OCI-M2 (cell line): ENCODE measurements at regions not wholly inside any gene's neighbourhood (a gene's known extent, or its start where the extent isn't known, plus 50 kb on each side); places are given as distances from the start of the nearest gene placed in this dataset.

Experiments used
- DNase-seq: peaks from one replicate; lab custom pipeline; 2025; ENCODE audit not compliant: unreplicated experiment; lab: John Stamatoyannopoulos, UW

DNA sequence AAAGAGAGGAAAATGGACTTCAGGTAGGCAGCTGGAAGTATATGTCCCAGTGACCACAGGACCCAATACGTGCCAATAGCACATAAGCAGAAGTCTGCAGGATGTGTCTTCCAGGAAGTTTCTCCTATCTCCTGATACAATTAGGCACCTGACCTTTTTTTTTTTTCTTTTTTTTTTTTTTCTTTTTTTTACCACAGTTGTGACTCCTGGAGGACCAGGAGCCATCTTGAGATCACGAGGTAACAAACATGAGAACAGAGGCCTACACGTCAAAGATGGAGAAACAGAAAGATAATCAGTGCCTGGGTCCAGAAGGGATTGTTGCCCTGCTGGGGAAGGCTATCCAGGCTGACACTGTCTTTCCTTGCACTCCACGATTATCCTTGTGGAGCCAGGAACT, 312.4 kb upstream of the NEBL start:
- no peak for DNase-seq

DNA sequence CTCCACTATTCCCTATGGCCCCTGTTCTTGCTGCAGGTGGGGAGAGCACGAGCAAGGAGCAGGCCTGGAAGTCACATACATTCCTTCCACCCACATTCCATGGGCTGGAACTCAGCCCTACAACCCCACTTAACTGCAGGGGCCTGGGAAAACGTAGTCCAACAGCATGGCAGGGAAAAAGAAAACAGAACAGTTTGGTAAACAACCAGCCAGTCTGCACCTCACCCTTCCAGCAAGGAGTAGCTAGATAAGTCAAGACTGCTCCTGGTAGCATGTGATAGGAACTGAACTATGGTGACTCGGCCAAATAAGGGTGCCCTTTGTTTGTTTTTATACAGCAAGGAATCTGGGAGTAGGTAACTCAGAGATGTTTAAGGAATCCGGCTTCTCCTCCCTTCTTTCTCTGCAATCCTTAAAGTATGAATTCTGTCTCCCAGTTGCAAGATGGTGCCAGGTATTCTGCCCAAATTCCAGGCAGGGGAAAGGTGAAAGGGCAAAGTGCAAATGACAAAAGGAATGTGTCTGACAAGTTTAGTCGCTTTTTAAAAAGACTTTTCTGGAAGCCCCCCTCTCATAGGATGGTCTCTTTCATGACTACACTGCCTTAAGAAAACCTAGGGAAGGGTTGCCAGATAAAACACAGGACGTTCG, 311.7 kb upstream of the NEBL start:
- DNase-seq = no peak

DNA sequence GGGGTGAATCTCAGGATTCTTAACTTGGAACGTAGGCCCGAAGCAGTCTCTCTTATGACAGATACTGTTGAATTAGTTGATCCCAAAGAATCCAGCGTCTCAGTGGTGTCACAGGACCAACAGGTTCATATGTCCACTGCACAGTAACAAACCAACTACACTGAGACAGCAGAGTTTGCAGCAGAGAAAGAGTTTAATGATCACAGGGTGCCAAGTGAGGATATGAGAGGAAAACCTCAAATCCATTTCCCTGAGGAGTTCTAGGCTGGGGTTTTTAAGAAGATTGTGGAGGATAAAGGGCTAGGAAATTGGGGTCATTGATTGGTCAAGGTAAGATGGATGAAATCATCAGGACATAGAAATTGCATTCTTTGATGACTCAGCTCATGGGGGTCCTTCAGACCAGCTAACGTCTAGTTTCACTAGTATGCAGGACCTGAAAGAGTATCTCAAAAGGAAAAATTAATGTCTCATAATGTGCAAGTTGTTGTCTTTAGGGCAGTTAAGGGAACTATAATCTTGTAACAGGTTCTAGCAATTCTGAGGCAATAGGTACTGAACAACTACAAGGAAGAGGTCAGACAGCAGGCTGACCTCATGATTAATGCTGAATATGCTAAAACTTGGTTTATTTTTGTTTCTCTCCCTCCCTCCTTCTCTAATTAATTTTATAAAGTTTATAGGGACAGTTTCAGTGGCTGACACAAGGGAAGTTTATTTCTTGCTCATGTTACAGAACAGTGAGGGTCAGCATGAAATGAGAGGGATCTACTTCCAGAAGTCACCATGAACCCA, 310.9 kb upstream of the NEBL start:
- DNase-seq = no peak

DNA sequence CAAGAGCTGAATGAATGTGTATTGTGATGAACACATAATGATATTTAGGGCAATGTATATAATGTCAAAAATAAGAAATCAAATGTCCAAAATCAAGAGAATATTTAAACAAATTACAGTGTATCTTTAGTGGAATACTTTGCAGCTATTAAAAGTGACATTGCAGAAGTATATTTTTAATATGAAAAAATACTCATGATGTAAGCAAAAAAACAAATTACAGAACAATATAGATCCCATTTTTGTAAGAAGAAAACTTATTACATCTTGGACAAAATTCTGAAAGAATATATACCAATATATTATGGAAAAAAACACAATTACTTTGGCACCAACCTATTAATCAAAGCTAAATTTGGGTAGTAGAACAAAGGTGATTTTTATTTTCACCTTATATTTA, 308.2 kb upstream of the NEBL start:
- no peak for DNase-seq

DNA sequence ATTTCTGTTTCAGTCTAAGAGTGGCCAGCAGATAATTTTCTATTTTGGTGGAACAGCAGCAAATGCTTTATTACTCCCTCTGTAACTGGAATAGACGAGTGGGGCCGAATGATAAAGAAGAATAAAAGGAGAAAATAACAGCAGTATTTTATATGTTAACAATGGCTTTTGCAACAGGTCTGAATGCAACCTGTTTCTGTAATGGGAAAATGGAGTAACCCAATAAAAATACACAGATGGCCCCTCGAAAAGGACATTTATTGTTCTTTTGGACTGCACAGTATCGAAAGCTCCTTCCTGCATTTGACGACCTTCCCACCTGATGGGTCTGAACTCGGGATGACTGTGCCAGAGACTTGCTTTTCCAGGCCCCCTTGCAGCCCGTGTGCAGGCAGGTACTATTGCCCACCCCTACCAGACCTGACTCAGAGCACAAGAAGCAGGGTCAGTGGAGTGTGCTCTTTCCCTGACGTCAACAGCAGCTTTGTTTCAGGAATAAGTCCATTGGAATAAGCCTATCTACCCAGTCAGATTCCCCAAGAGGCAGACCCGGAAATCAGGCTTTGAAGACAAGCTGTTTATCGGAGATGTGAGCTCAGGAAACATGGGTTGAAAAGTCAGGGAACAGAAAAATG, 306.5 kb upstream of the NEBL start:
- DNase-seq = no peak

DNA sequence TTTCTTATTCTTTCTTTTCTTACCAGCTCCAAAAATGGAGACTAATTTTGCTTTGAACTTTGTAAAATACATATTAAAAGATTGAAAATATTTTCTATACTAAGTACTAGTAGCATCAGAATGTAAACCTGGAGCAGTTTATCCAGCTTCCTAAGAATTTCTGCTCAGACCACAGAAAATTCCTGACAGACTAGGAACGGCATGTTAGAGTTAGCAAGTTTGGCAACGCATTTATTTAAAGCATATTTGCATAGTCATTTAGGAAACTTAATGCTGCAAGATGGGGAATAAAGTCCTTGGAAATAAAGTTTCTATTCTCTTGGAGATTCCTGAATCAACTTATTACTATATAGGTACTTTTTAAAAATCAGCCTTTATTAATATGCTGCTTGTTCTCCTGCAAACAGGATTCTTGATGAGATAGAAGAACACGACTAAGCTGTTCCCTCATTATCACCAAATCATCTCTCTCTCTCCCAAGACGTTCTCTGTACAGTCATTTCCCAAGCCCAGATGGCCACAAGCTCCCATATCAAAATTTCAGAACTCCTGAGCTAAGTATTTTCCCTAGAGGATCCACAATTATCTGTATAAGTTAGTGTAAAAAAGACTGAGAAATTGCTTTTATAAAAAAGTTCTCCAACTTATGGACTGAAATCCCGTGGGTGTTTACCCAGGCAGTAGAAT, 305.8 kb upstream of the NEBL start:
- no peak for DNase-seq

DNA sequence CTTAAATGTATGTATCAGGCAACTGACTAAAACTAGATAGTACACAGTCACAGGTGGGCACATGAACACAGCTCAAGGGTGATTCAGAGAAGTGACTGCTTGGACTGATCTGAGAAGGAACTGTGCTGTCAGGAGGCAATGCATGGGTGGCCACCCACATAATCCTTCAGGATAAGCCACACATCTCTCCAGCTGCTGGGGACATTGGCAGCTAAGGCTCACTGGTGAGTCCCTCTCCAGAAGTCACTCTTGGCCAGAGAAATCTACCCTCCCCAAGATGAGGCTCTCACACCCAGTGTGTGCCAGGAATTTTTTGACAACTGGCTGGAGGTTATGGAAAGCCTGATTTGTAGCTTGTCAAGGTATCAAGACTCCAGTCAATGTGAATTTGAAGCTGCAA, 302.4 kb upstream of the NEBL start:
- DNase-seq = no peak

DNA sequence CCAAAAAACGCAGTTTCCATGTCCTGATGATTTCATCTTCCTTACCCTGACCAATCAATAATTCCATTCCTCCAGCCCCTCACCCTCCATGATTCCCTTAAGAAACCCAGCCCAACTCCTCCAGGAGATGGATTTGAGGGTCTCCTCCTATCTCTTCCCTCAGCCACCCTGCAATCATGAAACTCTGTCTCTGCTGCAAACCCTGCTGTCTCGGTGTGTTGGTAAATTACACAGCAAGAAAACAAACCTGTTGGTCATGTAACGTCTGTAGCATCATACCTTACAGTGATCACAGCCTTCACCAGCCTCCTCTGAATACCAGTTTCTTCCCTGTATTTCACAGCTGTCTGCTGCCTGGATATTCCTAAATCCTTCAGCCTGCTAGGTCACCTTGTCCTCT, 300.7 kb upstream of the NEBL start:
- DNase-seq = no peak

DNA sequence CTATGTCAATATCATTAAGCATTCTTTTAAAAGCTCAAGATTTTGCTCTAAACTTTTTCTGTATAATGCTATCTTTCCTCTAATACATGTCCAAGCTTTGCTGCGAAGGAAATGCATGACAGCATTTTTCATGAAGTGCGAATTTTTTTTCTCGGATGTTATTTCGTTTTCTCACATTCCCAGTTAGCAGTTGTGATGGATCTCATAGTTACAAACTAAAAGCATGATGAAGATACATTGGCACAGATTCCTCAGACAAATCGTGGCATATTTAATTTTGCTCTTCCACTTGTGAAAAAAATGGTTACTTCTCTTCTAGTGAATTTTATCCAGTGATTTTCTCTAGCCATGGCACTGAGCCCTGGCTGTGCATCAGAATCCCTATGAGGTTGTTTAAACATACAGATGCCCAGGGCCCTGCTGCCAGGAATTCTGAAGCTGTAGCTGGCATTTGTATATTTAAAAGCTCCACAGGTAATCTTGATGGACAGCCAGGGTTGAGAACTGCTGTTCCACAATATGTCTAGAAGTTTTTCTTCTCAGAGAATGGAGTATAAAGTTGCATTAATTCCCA, 299.8 kb upstream of the NEBL start:
- DNase-seq = no peak

DNA sequence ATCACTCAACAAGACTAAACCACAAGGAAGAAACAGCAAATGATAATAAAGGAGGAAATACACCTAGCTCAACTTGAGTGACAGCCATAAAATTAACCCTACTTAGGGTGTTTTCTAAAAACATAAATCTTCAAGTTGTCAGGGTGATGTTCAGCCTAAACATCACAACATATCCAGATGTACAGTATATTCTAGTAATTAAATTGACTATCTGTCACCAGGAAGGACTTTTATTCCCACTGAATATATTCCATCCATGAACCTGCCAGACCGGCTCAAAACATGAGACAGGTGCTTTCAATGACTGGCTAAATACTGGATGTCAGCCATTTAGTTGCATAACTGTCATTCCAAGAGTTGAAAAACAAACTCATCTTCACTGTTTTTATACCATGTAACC, 298.1 kb upstream of the NEBL start:
- DNase-seq = no peak

DNA sequence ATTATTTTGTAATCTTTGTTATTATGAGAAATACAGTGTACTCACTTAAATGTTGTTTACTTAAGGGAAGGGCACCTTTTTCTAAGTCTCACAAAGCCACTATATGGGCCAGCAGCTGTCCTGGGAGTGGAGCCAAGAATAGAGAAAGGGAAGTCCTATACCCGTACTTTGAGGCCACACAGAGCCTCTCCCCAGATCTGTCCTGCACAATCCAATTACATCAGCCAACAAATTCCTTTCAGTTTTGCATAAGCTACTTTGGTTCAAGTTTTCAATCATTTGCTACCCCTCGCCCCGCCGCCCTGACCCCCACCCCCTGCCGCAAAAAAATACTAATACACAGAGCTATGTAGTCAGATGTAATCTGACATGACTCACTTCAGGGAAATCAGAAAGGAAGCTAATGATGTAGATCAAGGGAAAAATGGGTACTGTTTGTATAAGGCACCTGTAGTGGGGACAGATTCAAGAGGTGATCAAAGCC, 297.4 kb upstream of the NEBL start:
- DNase-seq = no peak

DNA sequence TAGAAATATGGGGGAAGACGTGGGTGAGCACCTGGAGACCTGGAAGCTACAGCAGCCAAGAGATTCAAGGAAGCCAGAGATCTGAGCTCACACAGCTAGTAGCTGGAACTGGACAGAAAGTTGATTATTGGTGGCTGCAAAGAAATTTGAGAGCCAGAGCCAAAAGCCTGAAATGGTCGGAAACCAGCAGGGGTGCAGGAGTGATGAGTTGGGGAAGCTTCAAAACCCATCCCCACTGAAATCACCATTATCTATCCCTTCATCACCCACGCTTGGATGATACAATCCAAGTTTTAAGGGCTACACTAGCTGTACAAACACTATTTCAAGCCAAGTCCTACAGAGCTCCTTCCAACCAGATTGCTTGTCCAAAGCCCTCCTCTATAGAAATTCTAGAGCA, 296.1 kb upstream of the NEBL start:
- DNase-seq = no peak

DNA sequence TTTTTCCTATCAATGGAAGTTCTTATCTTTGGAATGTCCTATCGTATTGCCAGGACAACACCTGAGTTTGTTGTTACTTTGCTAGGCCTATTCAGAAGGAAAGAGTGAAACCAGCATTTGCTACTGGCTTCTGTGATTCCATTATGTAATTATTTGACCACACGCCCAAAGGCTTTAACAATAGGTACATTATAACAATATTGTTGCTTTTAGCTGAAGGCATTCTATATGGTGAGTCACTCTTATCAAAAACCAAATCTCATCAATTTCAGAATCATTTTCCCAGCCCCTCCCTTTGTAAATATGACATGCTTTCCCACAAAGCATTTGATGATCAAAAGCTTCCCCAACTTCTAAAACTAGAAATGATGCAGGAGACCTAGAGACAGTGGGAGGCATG, 294.4 kb upstream of the NEBL start:
- no peak for DNase-seq

DNA sequence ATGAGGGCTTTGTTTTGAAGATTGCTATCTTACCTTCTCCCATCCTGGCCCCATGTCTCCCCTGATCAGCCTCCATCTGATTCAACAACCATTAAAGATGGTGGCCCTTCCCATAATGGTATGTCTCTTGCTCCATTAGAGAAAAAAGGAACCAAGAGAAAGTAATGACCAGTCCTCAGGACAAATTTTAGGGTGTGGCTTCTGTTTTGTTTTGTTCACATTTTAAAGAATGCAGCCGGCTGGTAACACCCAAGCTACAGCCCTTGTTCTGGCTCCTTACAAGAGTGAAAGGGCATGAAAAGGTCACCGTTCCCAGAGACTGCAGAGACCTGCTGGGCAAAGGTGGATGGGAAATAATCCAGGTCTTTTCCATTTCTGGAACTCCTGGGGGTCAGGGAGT, 287.9 kb upstream of the NEBL start:
- DNase-seq = no peak

DNA sequence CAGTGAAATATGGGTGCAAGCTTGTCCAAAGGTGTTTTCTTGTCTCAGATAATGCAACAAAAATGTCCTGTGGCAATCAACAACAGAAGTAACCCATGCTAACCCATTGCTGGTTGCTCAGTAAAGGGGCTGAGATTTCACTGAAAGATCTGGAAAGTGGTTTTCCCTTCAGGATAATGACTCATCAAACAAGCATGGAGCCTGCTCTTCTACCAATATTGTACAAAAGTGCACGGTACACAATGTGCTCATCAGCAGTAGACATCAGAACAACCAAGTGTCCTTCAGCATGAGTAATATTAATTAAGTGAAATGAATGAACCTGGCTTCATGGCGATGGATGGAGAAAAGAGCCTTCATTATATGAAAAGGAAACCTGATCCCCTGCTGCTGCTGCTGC, 287.1 kb upstream of the NEBL start:
- no peak for DNase-seq

DNA sequence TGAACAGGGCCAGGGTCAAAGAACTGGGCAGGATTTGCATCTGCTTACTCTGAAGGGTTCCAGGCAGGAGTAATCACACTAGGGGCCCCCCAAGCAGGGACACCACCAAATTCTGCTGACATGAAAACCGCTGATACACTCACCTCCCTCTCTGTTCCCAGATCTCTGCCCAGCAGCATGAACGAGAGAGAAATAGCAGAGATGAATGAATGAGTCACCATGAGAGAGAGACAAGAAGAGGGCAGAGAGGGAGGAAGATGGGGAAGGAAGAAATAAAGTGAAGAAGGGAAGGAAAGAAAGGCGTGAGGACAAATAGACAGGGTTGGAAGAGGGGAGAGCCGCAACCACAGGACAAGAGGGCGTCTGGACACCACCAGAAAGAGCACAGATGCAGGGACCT, 285.9 kb upstream of the NEBL start:
- DNase-seq = no peak

DNA sequence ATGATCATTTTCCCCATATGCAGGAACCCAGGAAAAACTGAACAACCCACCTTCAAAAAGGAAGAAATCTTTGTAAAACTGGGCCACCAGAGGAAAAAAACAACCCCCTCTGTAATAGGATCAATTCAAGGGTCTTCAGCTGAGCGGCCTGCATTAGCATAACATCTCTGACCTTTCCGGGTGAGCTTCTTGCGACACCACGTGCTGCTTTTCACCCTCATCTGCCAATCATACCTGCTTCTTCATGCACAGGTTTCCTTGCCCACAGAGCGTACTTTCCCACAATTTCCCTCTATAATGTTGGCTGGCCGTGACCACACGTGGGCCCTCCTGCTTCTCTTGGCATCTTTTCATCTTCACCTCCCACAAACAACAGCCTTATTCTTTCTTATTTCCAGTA, 284.3 kb upstream of the NEBL start:
- DNase-seq = no peak

DNA sequence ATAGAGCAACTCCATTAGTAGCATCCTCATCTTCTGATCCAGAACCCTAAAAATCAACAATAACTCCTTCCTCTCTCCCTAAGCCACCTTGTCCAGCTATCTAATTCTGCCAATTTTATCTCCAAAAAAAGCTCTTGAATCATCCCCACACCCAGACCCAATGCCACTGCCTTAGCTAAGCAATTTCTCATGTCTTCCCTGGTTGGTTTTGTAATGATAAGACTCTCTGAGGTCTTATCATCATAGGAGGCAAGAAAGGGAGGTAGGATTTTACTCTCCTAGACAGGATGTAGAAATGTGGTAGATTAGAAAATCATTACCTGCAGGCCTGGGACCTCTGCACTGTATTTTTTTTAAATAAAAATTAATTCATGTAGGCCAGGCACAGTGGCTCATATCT, 283.5 kb upstream of the NEBL start:
- no peak for DNase-seq

DNA sequence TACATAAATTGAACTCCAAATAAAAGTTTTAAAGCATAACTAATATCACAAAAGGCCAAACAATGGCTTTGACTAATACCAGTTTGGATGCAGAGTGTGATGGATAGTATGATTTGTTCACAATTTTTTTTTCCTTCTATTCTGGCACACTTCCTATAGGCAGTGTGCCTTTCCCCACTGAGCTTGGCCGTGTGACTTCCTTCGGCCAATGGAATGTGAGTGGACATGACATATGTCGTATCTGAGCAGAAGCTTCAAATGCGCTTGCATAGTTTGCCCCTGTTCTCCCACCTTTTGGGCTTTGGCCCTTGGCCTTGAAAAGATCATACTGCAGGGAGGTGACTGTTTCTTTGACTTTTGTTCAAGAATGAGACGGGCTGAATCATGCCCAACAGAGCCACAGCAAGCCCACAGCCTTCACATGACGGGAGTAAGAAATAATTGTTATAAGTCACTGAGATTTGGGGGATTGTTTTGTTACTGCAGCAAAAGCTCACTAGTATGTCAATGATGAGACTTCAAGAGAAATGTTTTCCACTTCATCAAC, 279.9 kb upstream of the NEBL start:
- DNase-seq = no peak

DNA sequence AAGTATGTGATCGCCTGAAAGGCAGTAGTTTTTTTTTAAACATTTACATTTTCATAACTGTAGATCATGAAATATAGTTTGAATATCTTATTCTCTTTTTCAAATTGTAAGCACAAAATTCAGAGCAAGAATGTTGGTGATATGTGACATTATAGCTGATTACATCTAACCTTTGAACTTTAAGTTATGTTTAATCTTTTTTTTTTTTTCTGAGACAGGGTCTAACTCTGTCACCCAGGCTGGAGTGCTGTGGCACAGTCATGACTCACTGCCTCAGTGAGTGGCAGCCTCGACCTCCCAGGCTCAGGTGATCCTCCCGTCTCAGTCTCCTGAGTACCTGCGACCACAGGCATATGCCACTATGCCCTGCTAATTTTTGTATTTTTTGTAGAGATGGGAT, 278.7 kb upstream of the NEBL start:
- no peak for DNase-seq
